Ovary (tissue), 7 donors: ENCODE measurements at regions not wholly inside any gene's neighbourhood (a gene's known extent, or its start where the extent isn't known, plus 50 kb on each side); places are given as distances from the start of the nearest gene placed in this dataset.

Experiments used
- DNase-seq, 5 donors: peaks; one replicate each; pipeline ENCODE4 v3.0.0-alpha.2; 2019 to 2020
- H3K27ac ChIP-seq, 2 donors: fragments of 200-600 bp; one replicate each; pipeline versions ENCODE4 v1.5.1 to v1.8.0; 2019 to 2022
- H3K27me3 ChIP-seq: fragments of 200-600 bp; one replicate; pipeline ENCODE4 v1.8.0; 2022
- H3K36me3 ChIP-seq: fragments of 200-600 bp; sonication (generic); one replicate; pipeline ENCODE4 v1.5.1; 2019
- H3K4me1 ChIP-seq: one replicate; pipeline ENCODE4 v1.8.1; 2013; ENCODE audit warnings: mild to moderate bottlenecking, moderate library complexity; ENCODE audit not compliant: insufficient read depth
- H3K4me3 ChIP-seq: fragments of 200-600 bp; sonication (generic); one replicate; pipeline ENCODE4 v1.5.1; 2017
- H3K9me3 ChIP-seq, 2 donors: fragments of 200-600 bp in 1 of 2; sonication (generic) in 1 of 2; one replicate each; pipeline versions ENCODE4 v1.5.1 to v1.8.1; 2013 to 2019; ENCODE audit warnings: mild to moderate bottlenecking in 1 of 2, moderate library complexity in 1 of 2
- CTCF ChIP-seq, 3 donors: fragments of 450-650 bp in 2 of 3; fragments of 200-600 bp in 1 of 3; IDR thresholded peaks; one replicate each; pipeline versions ENCODE4 v1.5.1 to v1.8.0; 2016 to 2022; ENCODE audit warnings: antibody characterized with exemption in 3 of 3, mild to moderate bottlenecking in 1 of 3
- EP300 ChIP-seq: sonication (generic); formaldehyde crosslinking; IDR thresholded peaks from one replicate; pipeline ENCODE4 v1.6.1; 2017; ENCODE audit warnings: antibody characterized with exemption
- POLR2A ChIP-seq: fragments of 450-650 bp; IDR thresholded peaks from one replicate; pipeline ENCODE4 v1.6.1; 2017; ENCODE audit warnings: antibody characterized with exemption, mild to moderate bottlenecking, moderate library complexity
- WGBS, 3 donors: extraction: QIAGEN DNeasy Blood & Tissue Kit in 1 of 3; methylation state at CpG; one replicate each; pipeline versions ENCODE4 v1.1.5 to v1.1.7; 2013 to 2017; 5-methylcytosine and 5-hydroxymethylcytosine counted together
- intact Hi-C, 4 donors: fragments of 100-400 bp; cut with DNase I; formaldehyde crosslinking; loops; one replicate each; pipeline versions ENCODE4 v1.11.0 to v1.15.1; 2022 to 2023
- donor health status: DM: no; HTN: no; CAD: no; lungs with moderate emphysema.
- donor health status: DM: no; HTN: no; CAD: no.
- donor health status: Bipolar disorder and iron deficiency.
- donor health status: DM: no; HTN: no; CAD: no.
- donor health status: DM: yes; HTN: yes; CAD: no.

DNA sequence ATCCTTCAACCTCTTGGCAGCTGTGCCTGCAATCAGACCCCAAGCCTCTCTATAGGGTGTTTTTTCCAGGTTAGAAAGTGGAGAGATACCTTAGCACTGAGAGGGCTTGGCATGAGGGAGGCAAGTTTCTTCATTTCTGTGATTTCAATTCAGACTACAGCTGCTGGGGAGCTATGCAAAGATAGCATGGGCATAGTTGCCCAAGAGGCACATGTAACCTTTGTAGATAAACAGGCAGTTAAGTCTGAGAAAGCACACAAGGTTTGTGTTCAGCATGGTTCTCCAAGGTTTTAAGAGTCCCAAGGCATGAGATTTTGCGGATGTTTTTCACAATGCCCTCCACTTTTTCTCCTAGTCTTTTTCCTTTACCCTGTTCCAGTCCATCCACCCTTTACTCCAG is 385.0 kb upstream of the ETAA1 start:
- no peak for DNase-seq
- intact Hi-C loops = no loop called here
- no peaks in the 10 kb centered on the region for H3K9me3 ChIP-seq
- H3K36me3 ChIP-seq = no peaks in the 10 kb centered on the region
- H3K4me1 ChIP-seq = no peaks in the 10 kb centered on the region
- H3K27me3 ChIP-seq = no peaks in the 10 kb centered on the region
- no peak overlapping the region for H3K27ac ChIP-seq
- TF ChIP-seq CTCF (IDR thresholded peaks at IDR 0.05) (no peak), POLR2A (no peak), EP300 (no peak)
- H3K4me3 ChIP-seq = no peak overlapping the region
- 100% methylated on average over 1 of the region's 1 CpG for WGBS, 3 donors

- no peak overlapping the region for H3K27ac ChIP-seq
- 0 to 87% (median 43%) methylated on average over 1 of the region's 1 CpG for WGBS, 3 donors
- TF ChIP-seq EP300 = no peak
- TF ChIP-seq CTCF (IDR thresholded peaks at IDR 0.05) = no peak
- no peak for TF ChIP-seq POLR2A
Measured at GRCh38 chr2:67013821-67014220, 383.3 kb upstream of the ETAA1 start.

DNA sequence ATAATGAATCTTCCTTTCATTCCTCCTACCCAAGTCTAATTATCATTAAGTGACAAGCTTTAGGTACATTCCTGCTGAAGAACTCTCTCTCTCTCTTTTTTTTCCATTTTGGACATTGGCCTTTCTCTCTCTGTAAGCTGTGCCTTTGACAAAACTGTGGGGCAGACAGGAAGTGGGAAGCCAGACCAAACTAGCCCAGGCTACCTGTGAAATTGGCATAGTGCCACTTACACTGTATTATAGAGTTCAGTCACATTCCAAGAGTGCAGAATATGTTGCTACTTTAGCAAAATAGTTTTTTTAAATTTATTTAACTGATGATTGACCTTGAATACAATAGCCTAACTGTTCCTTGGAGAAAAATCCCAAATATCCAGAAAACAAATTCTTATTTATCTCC is 381.5 kb upstream of the ETAA1 start:
- no peaks in the 10 kb centered on the region for H3K36me3 ChIP-seq
- no peaks in the 10 kb centered on the region for H3K4me1 ChIP-seq
- H3K27ac ChIP-seq = no peak overlapping the region
- H3K27me3 ChIP-seq = no peaks in the 10 kb centered on the region
- no peaks in the 10 kb centered on the region for H3K9me3 ChIP-seq
- no peak for DNase-seq
- H3K4me3 ChIP-seq = no peak overlapping the region
- TF ChIP-seq EP300 (no peak), CTCF (IDR thresholded peaks at IDR 0.05) (no peak), POLR2A (no peak)
- intact Hi-C loops = no loop called here

More at GRCh38 chr2:67013821-67014220, 383.3 kb upstream of the ETAA1 start:
- no peaks in the 10 kb centered on the region for H3K4me1 ChIP-seq
- H3K4me3 ChIP-seq = no peak overlapping the region
- no peaks in the 10 kb centered on the region for H3K36me3 ChIP-seq
- intact Hi-C loops = no loop called here
- no peaks in the 10 kb centered on the region for H3K27me3 ChIP-seq
- no peak for DNase-seq
- H3K9me3 ChIP-seq = no peaks in the 10 kb centered on the region

GRCh38 chr2:67018301-67018700 is 378.8 kb upstream of the ETAA1 start:
- Histone ChIP-seq H3K4me1 (no peaks in the 10 kb centered on the region), H3K27ac (no peak overlapping the region), H3K36me3 (no peaks in the 10 kb centered on the region), H3K4me3 (no peak overlapping the region), H3K27me3 (no peaks in the 10 kb centered on the region), H3K9me3 (no peaks in the 10 kb centered on the region)
- intact Hi-C loops = no loop called here
- no peak for DNase-seq
- 86 to 96% (median 92%) methylated on average over 1 of the region's 1 CpG for WGBS, 3 donors
- TF ChIP-seq POLR2A (no peak), EP300 (no peak), CTCF (IDR thresholded peaks at IDR 0.05) (no peak)

DNA sequence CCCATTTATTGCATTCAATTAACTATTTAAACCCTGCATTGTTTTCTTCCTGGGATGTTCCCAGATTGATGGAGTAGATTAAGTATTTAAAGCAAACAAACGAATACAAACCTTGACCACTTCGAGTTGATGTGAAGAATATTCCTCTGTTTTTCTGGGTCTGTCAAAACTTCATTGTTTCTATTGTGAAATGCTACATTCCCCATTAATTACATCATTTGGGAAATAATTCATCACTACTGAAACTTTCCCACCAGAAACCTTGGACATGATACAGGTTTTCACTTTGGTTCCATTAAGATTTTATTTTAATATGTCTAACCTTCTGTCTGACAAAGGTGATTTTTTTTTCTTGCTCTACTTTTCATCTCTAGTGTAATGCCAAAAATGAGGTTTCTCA is 365.1 kb upstream of the ETAA1 start:
- Histone ChIP-seq H3K36me3 (no peaks in the 10 kb centered on the region), H3K4me1 (no peaks in the 10 kb centered on the region), H3K27ac (no peak overlapping the region), H3K9me3 (no peaks in the 10 kb centered on the region), H3K4me3 (no peak overlapping the region), H3K27me3 (peaks cover 4% of the 10 kb centered on the region)
- intact Hi-C loops = no loop called here
- no peak for DNase-seq
- TF ChIP-seq CTCF (IDR thresholded peaks at IDR 0.05) (no peak), POLR2A (no peak), EP300 (no peak)
- WGBS, 3 donors = 72 to 87% (median 84%) methylated on average over 2 of the region's 2 CpGs
